Non-pigmented ciliary epithelial cell (primary cell): ENCODE measurements at regions not wholly inside any gene's neighbourhood (a gene's known extent, or its start where the extent isn't known, plus 50 kb on each side); places are given as distances from the start of the nearest gene placed in this dataset.
"Not testable (repeated sequence)": the region's sequence is repeated elsewhere in the genome, so short reads cannot be mapped to it uniquely, and the experiment has no call there.

Experiments used
- DNase-seq: peaks from one replicate; pipeline ENCODE4 v3.0.0-alpha.2; 2010; ENCODE audit warnings: low read depth

GRCh38 chr3:154668835-154669234, 238.8 kb upstream of the GPR149 start:
- DNase-seq, result no peak

DNA sequence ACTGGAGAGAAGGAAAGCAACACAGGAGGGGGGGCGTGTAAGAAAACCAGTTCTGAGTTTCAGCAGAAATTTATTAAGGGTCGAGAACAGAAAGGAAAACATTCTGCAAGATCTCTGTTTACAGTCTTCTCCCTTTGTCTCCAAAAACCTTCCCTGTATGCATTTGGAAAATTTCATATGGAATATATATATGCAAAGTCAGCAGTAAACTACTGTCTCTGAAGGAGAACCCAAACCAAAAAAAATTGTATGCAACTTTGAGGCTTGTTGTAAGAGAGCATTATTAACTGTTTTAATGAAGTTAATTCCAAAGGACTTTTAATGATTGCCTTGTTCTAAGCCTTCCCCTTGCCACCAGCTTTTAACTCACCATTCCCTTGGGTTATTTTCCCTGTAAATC, 238.2 kb upstream of the GPR149 start:
- DNase-seq, result no peak

DNA sequence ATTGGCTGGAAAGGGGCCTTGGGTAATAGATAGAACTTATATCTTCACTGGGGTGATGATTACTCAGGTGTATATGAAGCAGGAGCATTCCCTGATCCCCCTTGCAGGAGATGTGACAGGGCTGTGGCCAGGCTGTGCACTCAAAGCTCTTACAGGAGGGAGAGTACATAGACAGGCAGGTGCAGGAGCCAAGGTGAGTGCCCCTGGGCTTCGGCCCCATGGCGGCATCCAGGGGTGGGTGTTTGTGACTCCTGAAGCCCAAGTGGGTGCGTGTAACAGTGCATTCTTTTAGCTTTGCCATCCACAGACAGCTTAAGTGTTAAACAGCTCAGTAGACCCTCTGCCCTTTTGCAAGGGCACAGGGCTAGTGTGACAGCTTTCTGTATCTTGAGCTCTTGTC, 236.6 kb upstream of the GPR149 start:
- DNase-seq, result no peak

DNA sequence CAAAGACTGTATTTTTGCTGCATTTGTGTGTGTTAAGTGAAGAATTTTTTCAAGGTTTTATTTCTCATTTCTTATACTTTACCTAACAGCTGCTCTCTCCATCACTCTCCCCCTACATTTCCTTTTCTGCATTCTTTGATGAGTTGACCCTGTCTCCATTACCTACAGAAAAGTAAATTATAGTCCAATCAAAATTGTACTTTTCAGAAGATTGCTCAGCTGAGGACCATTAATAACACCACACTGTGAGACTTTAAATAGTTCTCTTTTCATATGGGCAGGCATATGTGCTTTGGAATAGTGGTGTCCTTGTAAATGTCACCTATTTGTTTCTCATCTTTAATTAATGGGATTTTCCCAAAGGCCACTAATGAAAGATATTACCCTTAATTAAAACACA, 234.7 kb upstream of the GPR149 start:
- DNase-seq, result no peak

DNA sequence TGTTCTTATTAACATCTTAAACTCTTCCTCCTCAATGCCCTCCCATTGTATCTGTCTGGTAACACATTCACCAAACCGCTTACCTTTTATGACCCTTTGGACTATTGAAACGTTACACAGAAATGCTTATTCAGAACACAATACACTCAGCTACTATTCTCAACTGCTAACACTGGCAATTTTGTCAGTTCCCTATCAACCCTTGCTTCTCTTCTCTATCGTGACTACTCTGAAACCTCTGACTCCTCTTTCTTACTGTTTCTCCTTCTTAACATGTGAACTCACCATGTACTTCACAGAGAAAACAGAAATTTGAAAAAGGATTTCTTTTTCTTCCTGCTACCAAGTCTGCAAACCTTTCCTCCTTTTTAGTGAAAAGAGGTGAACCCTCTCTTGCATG, 232.9 kb upstream of the GPR149 start:
- DNase-seq, result no peak

DNA sequence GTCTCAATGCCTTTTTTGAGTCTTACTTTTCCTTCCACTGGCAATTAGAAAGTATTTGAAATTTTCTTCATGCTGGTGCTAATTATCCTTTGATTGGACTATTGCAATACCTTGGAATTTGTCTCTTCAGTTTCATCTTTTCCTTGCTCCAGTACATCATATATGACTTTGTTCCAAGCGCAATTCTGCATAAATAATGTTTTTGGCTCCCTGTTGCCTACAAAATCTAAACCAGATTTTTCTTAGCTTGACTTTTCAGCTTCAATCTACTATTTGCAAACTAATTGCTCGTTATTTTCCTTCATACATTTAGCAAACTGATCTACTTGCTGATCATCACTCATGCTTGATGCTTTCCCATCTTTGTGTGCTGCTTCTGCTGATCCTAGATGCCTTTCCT, 230.8 kb upstream of the GPR149 start:
- no peak for DNase-seq

DNA sequence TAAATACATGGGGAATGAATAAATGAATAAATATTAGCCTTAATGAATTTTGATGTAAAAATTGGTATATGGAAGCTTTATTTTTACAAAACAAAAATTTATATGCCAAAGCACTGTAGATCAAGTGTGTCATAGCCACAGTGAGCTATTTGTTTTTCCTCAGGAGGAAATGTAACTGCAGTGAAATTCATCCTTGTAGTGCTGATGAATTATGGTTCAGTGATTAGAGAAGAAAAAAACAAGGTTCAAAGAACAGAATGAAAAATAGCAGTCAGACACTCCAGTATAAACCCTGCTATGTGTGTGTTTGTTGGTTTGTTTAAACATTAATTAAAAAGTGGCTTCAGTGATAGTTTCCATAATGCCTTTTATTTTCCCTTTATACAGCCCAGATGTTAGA, 228.0 kb upstream of the GPR149 start:
- DNase-seq, result no peak

- no peak for DNase-seq
These were observed 227.2 kb upstream of the GPR149 start for GRCh38 chr3:154657218-154657617.

DNA sequence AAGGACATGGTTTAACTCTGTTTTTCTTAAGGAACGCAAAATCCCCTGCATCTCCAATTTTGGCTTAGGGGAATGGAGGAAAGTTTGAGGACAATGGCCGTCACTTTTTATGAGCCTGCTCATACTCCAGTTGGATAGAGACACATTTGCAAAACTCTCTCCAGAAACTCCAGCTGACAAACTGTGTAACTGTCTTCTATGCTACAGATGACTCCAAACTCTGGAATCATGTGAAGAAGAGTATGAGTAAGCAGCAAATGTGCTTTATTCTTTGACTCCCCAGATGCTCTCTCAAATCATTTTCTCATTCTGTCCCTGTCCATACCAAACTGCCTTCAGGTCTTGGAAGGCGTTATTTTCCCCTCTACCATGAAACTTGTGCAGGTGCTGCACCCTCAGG, 226.5 kb upstream of the GPR149 start:
- DNase-seq, result no peak

DNA sequence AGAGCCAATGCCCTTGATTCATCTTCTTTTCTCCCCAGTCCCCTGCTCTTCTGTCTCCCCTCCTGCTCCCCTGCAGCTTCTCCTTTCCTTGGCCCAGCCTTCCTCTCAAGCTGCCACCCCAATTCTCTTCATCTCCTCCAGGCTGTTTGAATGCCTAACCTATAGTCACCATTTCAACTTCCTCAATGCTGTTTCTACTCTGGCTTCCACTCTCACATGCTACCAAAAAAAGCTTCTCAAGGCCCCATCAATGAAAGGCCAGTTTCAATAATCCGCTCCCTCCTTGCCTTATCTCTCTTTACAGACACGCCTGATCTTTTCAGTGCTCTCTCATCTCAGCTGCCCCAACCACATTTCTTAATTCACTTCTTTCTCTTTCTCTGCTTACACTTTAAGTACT, 212.2 kb upstream of the GPR149 start:
- DNase-seq, result no peak

- DNase-seq, result no peak
These were observed 195.8 kb upstream of the GPR149 start for GRCh38 chr3:154625756-154626155.

GRCh38 chr3:154619621-154620020, 189.6 kb upstream of the GPR149 start:
- DNase-seq, result not testable (repeated sequence)

- DNase-seq, result no peak
These were observed 186.3 kb upstream of the GPR149 start for GRCh38 chr3:154616298-154616697.

DNA sequence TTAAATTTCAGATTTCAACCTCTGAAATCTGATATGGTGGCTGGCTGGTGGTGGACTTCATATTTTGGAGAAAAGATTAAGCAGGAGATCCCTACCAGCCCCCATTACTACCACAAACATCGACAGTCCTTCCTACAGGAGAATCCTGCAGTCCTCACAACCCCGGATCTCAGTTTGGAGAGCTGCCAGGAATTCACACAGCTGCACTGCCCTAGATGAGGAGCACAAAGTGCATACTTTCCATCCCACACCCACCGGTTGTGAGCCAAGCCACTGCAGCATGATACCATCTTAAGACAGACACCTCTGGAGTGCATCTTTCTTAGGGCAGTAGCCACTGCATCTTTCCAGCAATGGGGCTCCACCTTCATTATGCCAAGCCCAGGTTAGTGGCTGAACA, 185.5 kb upstream of the GPR149 start:
- DNase-seq, result no peak

- no peak for DNase-seq
These were observed 184.6 kb upstream of the GPR149 start for GRCh38 chr3:154614601-154615000.

DNA sequence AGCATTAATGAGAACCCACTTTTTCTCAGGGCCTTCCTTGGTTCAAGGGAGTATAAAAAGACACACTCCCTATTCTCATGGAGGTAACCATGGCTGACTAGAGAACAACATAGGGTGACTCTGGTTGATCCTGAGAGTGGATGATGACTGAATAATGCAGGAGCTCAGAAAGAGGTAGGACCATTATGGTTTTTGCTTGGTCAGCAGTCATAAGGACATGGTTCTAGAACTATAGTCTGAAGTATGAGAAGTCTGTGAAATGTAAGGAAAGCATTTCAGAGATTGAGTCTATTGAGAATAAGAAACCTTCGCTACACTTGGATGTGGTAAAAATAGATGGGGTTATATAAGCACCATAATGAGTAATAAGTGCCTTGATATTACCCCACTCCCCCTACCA, 184.1 kb upstream of the GPR149 start:
- DNase-seq, result no peak

DNA sequence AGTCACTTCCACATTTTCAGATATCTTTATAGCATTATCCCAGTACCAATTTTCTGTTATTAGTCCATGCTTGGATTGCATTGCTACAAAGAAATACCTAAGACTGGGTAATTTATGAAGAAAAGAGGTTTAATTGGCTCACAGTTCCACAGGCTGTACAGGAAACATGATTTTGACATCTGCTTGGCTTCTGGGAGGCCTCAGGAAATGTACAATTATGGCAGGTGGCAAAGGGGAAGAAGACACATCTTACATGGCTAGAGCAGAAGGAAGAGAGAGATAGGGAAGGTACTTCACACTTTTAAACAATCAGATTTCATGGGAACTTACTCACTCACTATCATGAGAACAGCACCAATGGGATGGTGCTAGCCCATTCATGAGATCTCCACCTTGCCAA, 172.3 kb upstream of the GPR149 start:
- no peak for DNase-seq

DNA sequence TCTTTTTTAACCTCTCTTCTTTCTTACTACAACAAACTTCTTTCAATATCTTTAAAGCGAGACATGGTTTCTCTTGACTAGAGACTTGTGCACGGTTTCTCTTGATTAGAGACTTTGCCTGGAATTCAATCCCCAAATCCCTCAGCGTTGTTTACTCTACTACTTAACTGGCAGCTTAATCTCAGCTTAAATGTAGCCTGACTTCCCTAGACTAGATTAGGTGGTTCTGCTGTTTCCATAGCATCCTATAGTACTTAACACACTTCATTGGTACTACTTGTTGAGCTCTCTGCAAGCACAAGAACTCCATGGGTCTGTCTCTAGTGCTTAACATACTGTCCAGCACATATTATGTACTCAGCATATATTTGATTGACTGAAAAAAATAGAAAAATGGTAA, 168.2 kb upstream of the GPR149 start:
- no peak for DNase-seq

- no peak for DNase-seq
These were observed 160.8 kb upstream of the GPR149 start for GRCh38 chr3:154590675-154591384.

DNA sequence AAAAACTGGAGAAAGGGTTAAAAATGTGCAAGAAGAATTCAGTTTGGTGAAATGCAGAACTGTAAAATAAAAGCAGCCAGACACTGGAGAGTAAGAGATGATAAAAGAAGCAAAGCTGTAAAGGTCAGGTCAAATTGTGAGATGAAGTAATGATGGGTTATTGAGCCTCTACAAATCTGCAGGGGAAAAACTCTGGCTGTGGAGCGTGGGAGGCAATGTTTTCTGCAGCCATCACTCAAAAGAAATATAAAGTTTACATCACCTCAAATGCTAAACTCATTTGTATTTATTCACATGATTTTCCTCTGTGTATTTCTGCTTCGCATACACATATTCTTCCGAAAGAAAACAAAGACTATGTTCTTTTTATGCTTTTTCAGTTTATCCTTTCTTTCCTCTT, 158.8 kb upstream of the GPR149 start:
- DNase-seq, result no peak

GRCh38 chr3:154584974-154585373, 155.0 kb upstream of the GPR149 start:
- DNase-seq, result no peak

- no peak for DNase-seq
These were observed 154.1 kb upstream of the GPR149 start for GRCh38 chr3:154584041-154584440.

- DNase-seq, result no peak
These were observed 153.2 kb upstream of the GPR149 start for GRCh38 chr3:154583086-154583634.

DNA sequence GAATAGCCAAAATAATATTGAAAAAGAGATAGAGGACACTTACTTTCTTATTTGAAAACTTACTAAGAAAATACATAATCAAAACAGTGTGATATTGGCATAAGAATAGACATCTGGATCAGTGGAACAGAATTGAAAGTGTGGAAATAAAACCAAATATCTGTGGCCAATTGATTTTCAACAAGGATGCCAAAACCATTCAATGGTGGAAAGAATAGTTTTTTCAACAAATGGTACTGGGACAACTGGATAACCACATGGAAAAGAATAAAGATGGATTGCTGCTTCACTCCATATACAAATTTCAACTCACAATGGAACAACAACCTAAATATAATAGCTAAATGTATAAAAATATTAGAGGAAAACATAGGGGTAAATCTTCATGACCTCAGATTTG, 152.5 kb upstream of the GPR149 start:
- DNase-seq, result no peak
